Karpas-422 (cell line): ENCODE measurements at regions not wholly inside any gene's neighbourhood (a gene's known extent, or its start where the extent isn't known, plus 50 kb on each side); places are given as distances from the start of the nearest gene placed in this dataset.
"Not testable (repeated sequence)": the region's sequence is repeated elsewhere in the genome, so short reads cannot be mapped to it uniquely, and the experiment has no call there.

Experiments
- DNase-seq: peaks from one replicate; pipeline ENCODE4 v3.0.0-alpha.2; 2015
- H2AFZ ChIP-seq: fragments of 200-600 bp; sonication (generic); 2 replicates; pipeline ENCODE4 v1.6.1; 2014; ENCODE audit warnings: antibody characterized with exemption, low read length, mixed read lengths
- H3K27ac ChIP-seq: fragments of 200-600 bp; sonication (generic); 2 replicates; pipeline ENCODE4 v1.5.1; 2014; ENCODE audit warnings: mild to moderate bottlenecking, low read length, moderate library complexity
- H3K27me3 ChIP-seq: fragments of 200-600 bp; sonication (generic); 2 replicates; pipeline ENCODE4 v1.6.1; 2014; ENCODE audit warnings: low read length, mixed read lengths
- H3K36me3 ChIP-seq: fragments of 200-600 bp; sonication (generic); 2 replicates; pipeline ENCODE4 v1.6.1; 2014; ENCODE audit warnings: low read length, mixed read lengths; ENCODE audit not compliant: insufficient read depth
- H3K4me1 ChIP-seq: fragments of 200-600 bp; sonication (generic); 2 replicates; pipeline ENCODE4 v1.6.1; 2014; ENCODE audit warnings: mild to moderate bottlenecking, low read length, mixed read lengths
- H3K4me2 ChIP-seq: fragments of 200-600 bp; sonication (generic); 2 replicates; pipeline ENCODE4 v1.6.1; 2014; ENCODE audit warnings: low read length, low read depth, mild to moderate bottlenecking; ENCODE audit not compliant: poor library complexity, severe bottlenecking
- H3K4me3 ChIP-seq: fragments of 200-600 bp; sonication (generic); 2 replicates; pipeline ENCODE4 v1.5.1; 2014; ENCODE audit warnings: mild to moderate bottlenecking, antibody characterized with exemption, low read length, mixed read lengths
- H3K79me2 ChIP-seq: fragments of 200-600 bp; sonication (generic); 2 replicates; pipeline ENCODE4 v1.6.1; 2014; ENCODE audit warnings: mild to moderate bottlenecking, low read length, mixed read lengths
- H3K9ac ChIP-seq: fragments of 200-600 bp; sonication (generic); 2 replicates; pipeline ENCODE4 v1.6.0; 2014; ENCODE audit warnings: low read length
- H3K9me2 ChIP-seq: fragments of 200-600 bp; sonication (generic), shearing (Covaris generic); replicated peaks from 2 replicates; pipeline ENCODE4 v1.6.0; 2014; ENCODE audit warnings: mild to moderate bottlenecking, low read length, moderate library complexity; ENCODE audit not compliant: insufficient read depth
- H3K9me3 ChIP-seq: fragments of 300-700, 200-600 bp; sonication (generic); 2 replicates; pipeline ENCODE4 v1.6.1; 2014; ENCODE audit warnings: low read length, mixed read lengths
- H4K20me1 ChIP-seq: fragments of 200-600 bp; sonication (generic); 2 replicates; pipeline ENCODE4 v1.6.1; 2014; ENCODE audit warnings: mild to moderate bottlenecking, antibody characterized with exemption, low read length, low read depth; ENCODE audit not compliant: insufficient read depth

- Histone ChIP-seq H3K9me2 (no peaks in the 10 kb centered on the region), H4K20me1 (no peaks in the 10 kb centered on the region), H3K9me3 (no peaks in the 10 kb centered on the region), H3K4me3 (no peak overlapping the region), H3K79me2 (no peaks in the 10 kb centered on the region), H3K9ac (no peak overlapping the region), H2AFZ (no peak overlapping the region), H3K4me2 (no peak overlapping the region), H3K4me1 (no peaks in the 10 kb centered on the region), H3K27ac (no peak overlapping the region), H3K36me3 (no peaks in the 10 kb centered on the region), H3K27me3 (no peaks in the 10 kb centered on the region)
- DNase-seq = no peak
Observed at GRCh38 chr22:44561139-44561840, 63.3 kb upstream of the RTL6 start.

- H3K4me2 ChIP-seq = not testable (repeated sequence)
Observed at GRCh38 chr22:44558671-44559070, 60.6 kb upstream of the RTL6 start.

GRCh38 chr22:44557872-44558271 lies 59.8 kb upstream of the RTL6 start:
- not testable (repeated sequence) for H3K4me2 ChIP-seq, H2AFZ ChIP-seq

More at GRCh38 chr22:44558671-44559070, 60.6 kb upstream of the RTL6 start:
- H3K9me3 ChIP-seq, H3K27me3 ChIP-seq, H3K4me3 ChIP-seq, H2AFZ ChIP-seq, H3K79me2 ChIP-seq, H3K4me1 ChIP-seq, H4K20me1 ChIP-seq, H3K9ac ChIP-seq, H3K9me2 ChIP-seq, H3K36me3 ChIP-seq, H3K27ac ChIP-seq, DNase-seq: not testable (repeated sequence)

GRCh38 chr22:44557064-44557748 lies 59.2 kb upstream of the RTL6 start:
- Histone ChIP-seq H3K4me1 (no peaks in the 10 kb centered on the region), H3K9me2 (no peaks in the 10 kb centered on the region), H3K4me2 (no peak overlapping the region), H3K9ac (no peak overlapping the region), H3K9me3 (no peaks in the 10 kb centered on the region), H3K4me3 (no peak overlapping the region), H4K20me1 (no peaks in the 10 kb centered on the region), H3K36me3 (no peaks in the 10 kb centered on the region), H2AFZ (no peak overlapping the region), H3K27ac (no peak overlapping the region), H3K27me3 (no peaks in the 10 kb centered on the region), H3K79me2 (no peaks in the 10 kb centered on the region)
- no peak for DNase-seq

More at GRCh38 chr22:44557872-44558271, 59.8 kb upstream of the RTL6 start:
- not testable (repeated sequence) for H3K9me3 ChIP-seq, H3K9me2 ChIP-seq, H3K9ac ChIP-seq, H3K36me3 ChIP-seq, H3K79me2 ChIP-seq, DNase-seq, H4K20me1 ChIP-seq, H3K27ac ChIP-seq, H3K27me3 ChIP-seq, H3K4me3 ChIP-seq, H3K4me1 ChIP-seq

- Histone ChIP-seq H3K36me3 (no peaks in the 10 kb centered on the region), H3K4me2 (no peak overlapping the region), H3K79me2 (no peaks in the 10 kb centered on the region), H3K9me3 (no peaks in the 10 kb centered on the region), H3K9me2 (no peaks in the 10 kb centered on the region), H2AFZ (no peak overlapping the region), H3K4me1 (no peaks in the 10 kb centered on the region), H3K9ac (no peak overlapping the region), H3K4me3 (no peak overlapping the region), H4K20me1 (no peaks in the 10 kb centered on the region), H3K27ac (no peak overlapping the region), H3K27me3 (no peaks in the 10 kb centered on the region)
- no peak for DNase-seq
Observed at GRCh38 chr22:44555597-44555996, 57.6 kb upstream of the RTL6 start.

- H3K4me3 ChIP-seq = no peak overlapping the region
- no peaks in the 10 kb centered on the region for H3K36me3 ChIP-seq
- no peak for DNase-seq
- no peaks in the 10 kb centered on the region for H3K4me1 ChIP-seq
- no peak overlapping the region for H3K4me2 ChIP-seq
- H2AFZ ChIP-seq = no peak overlapping the region
- no peaks in the 10 kb centered on the region for H3K9me3 ChIP-seq
- H3K27me3 ChIP-seq = no peaks in the 10 kb centered on the region
- no peaks in the 10 kb centered on the region for H4K20me1 ChIP-seq
- H3K79me2 ChIP-seq = no peaks in the 10 kb centered on the region
- H3K9me2 ChIP-seq = no peaks in the 10 kb centered on the region
- H3K9ac ChIP-seq = no peak overlapping the region
- H3K27ac ChIP-seq = no peak overlapping the region
Observed at GRCh38 chr22:44555046-44555445, 57.0 kb upstream of the RTL6 start.

- Histone ChIP-seq H3K9ac (no peak overlapping the region), H3K4me1 (no peaks in the 10 kb centered on the region), H3K27me3 (no peaks in the 10 kb centered on the region), H3K36me3 (no peaks in the 10 kb centered on the region), H3K79me2 (no peaks in the 10 kb centered on the region), H3K4me3 (no peak overlapping the region), H3K27ac (no peak overlapping the region), H4K20me1 (no peaks in the 10 kb centered on the region), H3K4me2 (no peak overlapping the region), H3K9me2 (no peaks in the 10 kb centered on the region), H3K9me3 (no peaks in the 10 kb centered on the region), H2AFZ (no peak overlapping the region)
- no peak for DNase-seq
Observed at GRCh38 chr22:44554411-44554810, 56.4 kb upstream of the RTL6 start.

- no peaks in the 10 kb centered on the region for H4K20me1 ChIP-seq
- H3K4me3 ChIP-seq = no peak overlapping the region
- no peaks in the 10 kb centered on the region for H3K79me2 ChIP-seq
- no peaks in the 10 kb centered on the region for H3K4me1 ChIP-seq
- H3K9ac ChIP-seq = no peak overlapping the region
- H3K4me2 ChIP-seq = no peak overlapping the region
- H3K9me2 ChIP-seq = no peaks in the 10 kb centered on the region
- no peak for DNase-seq
- H3K27me3 ChIP-seq = no peaks in the 10 kb centered on the region
- no peak overlapping the region for H3K27ac ChIP-seq
- H3K9me3 ChIP-seq = no peaks in the 10 kb centered on the region
- H2AFZ ChIP-seq = no peak overlapping the region
- H3K36me3 ChIP-seq = no peaks in the 10 kb centered on the region
Observed at GRCh38 chr22:44550711-44551491, 52.9 kb upstream of the RTL6 start.
